GM18505 (cell line): ENCODE measurements at regions not wholly inside any gene's neighbourhood (a gene's known extent, or its start where the extent isn't known, plus 50 kb on each side); places are given as distances from the start of the nearest gene placed in this dataset.

Experiments
- ATAC-seq: cut with Tn5 transposase; IDR thresholded peaks from one replicate; pipeline ENCODE4 v1.9.1; 2021; ENCODE audit not compliant: unreplicated experiment
- POLR2A ChIP-seq: IDR thresholded peaks from 4 replicates; pipeline ENCODE4 v1.6.1; 2011; ENCODE audit warnings: borderline replicate concordance; ENCODE audit not compliant: insufficient read depth, insufficient read length; ENCODE audit errors: extremely low read depth

DNA sequence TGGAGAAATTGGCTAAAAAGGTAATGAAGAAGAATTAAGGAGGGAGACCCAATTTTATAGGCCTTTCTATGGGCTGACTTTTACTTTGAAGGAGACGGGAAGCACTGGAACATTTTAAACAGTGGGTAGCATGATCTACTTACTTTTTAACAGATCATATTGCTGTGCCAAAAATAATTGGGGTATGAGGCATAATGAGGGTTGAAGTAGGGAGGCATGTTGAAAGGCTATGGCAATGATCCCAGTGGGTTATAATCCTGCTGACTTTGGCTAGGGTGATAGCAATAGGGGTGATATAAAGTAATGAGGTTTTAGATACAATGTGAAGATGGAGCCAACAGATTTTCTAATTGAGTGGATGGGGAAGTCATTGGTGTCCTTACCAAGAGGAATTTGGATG is 73.2 kb downstream of the GPR37 start:
- ATAC-seq: no peak

DNA sequence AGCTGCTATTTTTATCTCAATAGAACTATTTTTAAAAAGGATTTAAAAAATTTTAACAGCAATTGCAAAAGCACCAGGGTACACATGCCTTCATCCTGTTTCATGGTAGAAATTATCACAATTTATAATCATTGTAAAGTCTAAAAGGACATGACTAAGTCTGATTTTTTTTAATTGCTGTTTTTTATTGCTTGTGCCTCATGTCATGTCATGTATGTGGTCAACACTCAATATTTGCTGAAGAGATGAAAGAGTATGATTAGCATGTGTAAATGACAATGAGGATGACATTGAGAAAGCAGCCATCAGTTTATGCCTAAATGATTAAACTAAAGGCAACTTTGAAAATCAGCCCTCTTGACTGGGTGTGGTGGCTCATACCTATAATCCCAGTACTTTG is 74.8 kb downstream of the GPR37 start:
- TF ChIP-seq POLR2A: no peak
- ATAC-seq: no peak

More for the DNA sequence above, 73.2 kb downstream of the GPR37 start:
- TF ChIP-seq POLR2A: no peak

DNA sequence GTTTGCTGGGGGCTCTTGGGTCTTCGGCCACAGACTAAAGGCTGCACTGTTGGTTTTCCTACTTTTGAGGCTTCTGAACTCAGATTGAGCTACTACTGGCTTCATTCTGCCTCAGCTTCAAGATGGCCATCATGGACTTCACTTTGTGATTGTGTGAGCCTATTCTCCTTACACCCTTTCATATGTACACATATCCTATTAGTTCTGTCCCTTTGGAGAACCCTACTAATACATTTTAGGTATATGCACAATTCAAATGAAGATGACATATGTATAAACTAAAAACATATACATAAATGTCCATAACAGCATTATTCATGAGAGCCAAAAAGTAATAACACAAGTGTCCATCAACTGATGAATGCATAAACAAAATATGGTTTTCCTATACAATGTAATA is 75.7 kb downstream of the GPR37 start:
- no peak for TF ChIP-seq POLR2A
- ATAC-seq: no peak

DNA sequence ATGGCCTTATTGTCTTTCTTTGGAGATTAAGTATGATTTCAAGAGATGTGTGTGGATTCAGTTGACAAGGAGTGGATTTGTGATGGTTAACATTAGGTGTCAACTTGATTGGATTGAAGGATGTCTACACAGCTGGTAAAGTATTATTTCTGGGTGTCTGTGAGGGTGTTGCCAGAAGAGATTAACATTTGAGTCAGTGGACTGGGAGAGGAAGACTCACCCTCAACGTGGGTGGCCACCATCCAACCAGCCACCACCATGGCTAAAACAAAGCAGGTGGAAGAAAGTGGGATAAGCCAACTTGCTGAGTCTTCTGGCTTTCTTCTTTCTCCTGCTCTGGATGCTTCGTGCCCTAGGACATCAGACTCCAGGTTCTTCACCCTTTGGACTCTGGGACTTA is 76.1 kb downstream of the GPR37 start:
- TF ChIP-seq POLR2A: no peak
- no peak for ATAC-seq

DNA sequence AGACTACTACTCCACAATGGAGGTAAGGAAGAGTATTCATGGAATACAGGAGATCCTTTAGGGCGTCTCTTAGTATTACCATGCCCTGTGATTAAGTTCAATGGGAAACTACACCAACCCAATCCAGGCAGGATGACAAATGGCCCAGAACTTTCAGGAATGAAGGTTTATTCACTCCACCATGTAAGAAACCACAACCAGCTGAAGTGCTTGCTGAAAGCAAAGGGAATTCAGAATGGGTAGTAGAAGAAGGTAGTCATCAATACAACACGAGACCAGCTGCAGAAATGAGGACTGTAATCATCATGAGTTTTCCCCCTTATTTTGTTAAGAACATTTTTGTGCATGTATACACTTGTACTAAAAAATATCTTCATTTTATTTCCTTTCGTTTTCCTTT is 76.6 kb downstream of the GPR37 start:
- TF ChIP-seq POLR2A: no peak
- ATAC-seq: no peak

DNA sequence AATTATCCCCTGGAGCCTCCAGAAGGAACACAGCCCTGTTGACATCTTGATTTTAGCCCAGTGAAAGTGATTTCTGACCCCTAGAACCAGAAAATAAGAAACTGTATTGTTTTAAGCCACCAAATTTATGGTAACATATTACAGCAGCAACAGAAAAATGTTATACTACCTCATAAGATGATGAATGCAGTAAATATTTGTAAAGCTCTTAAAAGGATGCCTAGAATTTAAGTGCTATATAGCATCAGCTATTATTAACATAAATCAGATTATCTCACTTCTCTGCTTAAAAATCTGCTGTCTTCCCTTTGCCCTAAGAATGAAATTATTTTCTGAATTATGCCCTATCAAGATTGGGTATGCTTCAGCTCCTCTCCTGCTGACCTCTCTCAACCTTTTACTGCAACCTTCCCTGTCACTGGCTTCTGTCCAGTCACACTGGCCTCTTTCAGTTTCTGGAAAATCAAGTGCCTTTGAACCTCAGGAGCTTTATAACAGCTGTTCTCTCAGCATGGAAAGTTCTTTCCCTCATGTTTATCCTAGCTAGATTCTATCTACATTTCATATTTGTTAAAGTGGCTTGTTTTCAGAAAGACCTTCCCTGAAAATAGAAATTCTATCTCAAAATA is 78.9 kb downstream of the GPR37 start:
- no peak for ATAC-seq
- TF ChIP-seq POLR2A: no peak

DNA sequence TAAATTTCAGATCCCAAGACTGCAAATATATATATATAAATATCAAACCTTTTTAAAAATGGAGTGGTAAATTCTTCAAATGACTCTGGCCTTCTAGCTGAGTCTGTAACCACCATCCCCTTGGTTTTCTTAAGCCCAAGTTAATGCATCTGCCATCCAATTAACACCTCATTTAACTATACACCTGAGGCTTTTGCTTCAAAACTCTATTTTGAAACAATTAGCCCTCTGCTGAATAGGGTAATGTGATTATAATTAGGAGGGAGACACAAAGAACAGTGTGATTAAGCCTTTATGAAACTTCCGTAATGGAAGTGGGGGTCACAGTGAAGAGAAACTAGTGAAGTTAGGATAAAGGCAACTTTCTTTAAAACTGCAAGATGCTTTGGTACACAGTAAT is 83.6 kb downstream of the GPR37 start:
- no peak for ATAC-seq
- TF ChIP-seq POLR2A: no peak

DNA sequence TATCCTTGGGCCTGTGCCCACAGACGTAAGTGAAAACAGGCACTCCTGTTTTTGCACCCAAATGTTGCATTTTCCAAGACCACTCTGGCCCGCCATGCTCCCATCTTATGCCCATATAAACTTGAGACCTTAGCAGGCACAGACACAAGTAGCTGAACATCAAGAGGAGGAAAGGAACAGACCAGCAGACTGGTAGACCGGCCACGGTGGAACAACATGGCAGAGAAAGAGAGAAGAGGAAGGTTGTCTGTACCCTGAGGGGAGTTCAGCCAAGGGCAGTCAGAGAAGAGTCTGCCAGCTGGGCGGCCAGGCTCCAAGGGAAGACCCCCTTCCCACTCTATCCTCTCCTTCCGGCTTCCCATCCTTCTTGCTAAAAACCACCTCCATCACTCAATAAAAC is 85.3 kb downstream of the GPR37 start:
- ATAC-seq: no peak
- TF ChIP-seq POLR2A: no peak

DNA sequence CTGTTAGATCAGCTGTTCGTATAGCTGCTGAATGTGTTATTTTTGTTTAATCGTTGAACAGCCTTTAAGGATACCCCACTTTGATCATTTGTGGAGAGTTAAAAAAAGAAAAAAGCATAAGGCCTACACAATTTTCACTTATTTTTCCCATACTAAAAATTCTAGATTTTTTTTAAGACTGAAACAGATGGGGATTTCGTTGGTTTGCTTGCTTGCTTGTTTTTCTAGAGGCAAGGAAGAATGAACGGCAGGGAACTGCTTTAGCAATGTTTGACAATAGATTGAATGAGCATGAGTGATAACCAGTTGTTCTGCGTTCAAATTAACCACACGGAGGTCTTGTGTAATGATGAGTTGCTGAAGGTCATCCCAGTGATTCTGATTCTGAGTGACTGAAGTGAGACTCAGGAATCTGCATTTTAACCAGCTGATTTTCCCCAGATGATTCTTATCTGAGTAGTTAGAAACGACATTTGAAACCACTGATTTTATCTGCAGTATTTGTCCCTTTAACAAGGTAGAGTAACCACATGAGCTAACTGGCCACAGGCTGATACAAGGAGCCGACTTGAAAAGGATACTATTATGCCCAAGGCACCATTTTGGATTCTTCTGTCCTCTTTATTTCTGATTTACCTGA is 85.9 kb downstream of the GPR37 start:
- ATAC-seq: no peak
- no peak for TF ChIP-seq POLR2A

DNA sequence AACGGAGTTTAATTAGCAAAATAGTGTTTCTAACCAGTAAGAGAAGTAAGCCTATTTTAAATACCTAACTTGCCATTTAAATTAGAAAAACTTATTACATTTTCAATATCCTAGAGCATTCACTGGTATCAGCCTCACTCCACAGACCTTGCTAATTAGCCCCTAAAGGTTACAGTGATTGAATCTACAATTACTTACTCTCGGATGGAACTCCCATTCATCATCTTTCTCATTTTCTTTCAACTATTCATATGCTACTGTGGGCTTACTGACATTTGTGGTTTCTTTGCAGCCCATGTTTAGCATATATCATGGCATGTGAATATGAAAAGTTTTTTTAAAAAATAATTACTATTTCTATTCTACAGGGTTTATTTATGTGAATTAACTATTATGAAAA is 86.4 kb downstream of the GPR37 start:
- no peak for ATAC-seq
- TF ChIP-seq POLR2A: no peak

DNA sequence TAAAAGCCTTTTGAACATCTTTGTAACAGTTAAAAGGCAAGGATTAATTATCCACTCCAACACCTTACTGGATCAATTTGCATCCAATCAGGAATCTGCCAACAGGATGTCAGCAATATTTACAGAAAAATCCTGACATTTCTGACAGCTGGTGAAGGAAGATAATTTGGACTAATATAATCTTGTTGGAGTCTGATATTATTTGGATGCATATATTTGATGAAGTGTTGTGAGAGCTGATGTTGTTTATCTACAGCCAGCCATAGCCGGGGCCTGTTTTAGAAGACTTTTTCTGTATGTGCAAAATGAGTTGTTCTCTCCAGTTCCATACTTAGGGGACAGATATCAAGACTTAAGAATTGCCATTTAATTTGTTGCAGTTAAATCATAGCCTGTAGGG is 91.1 kb downstream of the GPR37 start:
- no peak for ATAC-seq
- no peak for TF ChIP-seq POLR2A

DNA sequence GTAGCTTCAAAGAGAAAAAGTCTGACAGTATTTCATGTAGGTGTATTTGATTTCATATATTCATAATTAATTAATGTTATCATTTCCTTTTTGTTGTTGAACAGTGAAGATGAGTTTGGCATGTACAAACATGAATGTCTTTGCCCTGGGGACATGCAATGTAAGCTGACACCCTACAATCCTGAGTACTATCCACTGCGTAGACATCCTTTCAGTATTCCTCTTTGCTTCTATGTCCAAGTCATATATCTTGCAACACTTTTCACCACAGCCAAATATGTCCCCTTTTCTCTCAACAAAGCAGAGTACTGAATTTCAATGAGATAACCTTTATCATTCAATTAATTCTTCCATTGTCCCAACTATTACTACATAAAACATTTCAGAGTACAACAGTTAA is 93.6 kb downstream of the GPR37 start:
- TF ChIP-seq POLR2A: no peak
- ATAC-seq: no peak

DNA sequence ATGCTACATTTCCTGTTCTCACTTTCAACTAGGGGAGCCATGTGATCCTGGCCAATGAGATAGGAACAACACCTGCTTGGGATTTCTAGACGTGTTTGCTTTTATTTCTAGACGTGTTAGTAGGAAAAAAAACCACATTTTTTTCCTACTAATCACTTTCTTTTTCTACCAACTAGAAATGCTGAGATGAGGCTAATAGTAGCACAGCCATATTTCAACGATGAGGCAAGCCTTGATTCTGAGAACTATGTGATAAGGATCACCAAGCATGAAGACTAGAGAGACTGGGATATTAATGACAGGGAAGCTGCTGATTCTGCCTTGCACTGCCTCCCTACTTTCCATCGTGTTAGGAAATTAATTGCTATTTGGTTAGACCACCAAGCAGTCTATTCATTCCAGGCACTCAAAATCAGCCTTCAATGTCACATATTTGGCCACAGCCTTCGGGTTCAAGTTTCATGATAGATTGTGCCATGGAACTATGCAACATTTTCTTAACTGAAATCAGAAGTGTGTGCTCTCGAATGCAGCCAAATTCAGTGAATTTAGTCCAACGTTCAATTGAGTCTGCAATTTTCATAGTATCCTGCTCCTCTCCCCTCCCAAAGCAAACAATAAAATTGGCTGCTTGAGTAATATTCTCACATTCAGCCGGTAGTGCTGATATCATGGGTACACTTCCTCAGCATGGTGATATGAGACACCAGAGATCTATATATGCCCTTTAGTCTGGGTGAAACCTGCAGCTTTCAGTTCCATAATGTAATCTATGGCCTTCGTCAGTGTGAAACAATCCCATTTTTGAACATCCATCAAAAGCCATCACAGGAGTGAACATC is 98.1 kb downstream of the GPR37 start:
- TF ChIP-seq POLR2A: no peak
- no peak for ATAC-seq

DNA sequence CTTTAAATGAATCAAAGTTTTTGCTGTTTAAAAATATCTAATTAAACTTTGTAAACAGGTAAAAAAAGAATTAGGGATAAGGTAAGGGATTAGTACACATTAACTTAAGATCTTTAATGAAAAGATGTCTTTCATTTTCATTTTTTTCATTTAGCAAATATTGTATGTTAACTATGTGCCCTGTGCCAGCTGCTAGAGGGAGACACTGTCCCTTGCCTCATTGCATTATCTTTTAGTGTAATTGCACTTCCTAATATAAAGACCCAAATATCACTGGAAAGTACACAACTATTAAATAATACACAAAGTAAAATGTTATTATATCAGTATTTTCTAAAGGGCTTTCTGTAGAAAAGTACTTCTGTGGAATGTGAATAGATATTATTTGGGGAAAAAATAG is 102.7 kb downstream of the GPR37 start:
- ATAC-seq: no peak
- TF ChIP-seq POLR2A: no peak

DNA sequence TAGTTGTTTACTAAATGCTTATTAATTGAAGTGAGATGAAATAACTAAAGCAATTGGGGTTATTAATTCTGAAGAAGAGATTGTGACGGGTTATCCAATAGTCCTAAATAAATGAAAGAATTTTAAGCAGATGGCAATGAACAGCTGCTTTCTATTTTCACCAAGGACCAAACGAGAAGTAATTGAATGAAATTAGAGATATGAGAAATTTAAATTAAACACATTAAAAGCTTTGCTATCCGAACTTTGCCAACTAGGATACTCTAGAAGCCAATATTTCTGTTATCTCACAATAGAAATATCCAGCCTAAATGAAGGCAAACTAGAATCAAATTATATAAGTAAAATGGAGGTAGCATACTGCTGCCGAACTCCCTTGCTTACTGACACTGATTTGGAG is 103.2 kb downstream of the GPR37 start:
- no peak for TF ChIP-seq POLR2A
- ATAC-seq: no peak

DNA sequence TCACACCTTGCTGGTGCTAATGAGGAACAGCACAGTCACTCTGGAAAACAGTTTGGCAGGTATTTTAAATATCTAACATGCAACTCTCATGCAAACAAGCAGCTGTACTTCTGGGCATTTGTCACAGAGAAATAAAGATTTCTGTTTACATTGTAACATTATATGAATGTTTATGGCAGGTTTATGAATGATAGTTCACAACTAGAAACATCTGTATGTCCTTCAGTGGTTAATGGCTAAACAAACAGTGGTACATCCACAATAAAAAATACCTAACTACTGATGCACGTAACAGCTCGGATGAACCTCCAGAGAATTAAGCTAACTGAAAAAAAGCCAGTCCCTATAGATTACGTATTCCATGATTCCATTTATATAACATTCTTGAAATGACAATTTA is 109.6 kb downstream of the GPR37 start:
- no peak for ATAC-seq
- TF ChIP-seq POLR2A: no peak
